SU-DHL-6 (cell line): ENCODE measurements at regions not wholly inside any gene's neighbourhood (a gene's known extent, or its start where the extent isn't known, plus 50 kb on each side); places are given as distances from the start of the nearest gene placed in this dataset.

Experiments
- H2AFZ ChIP-seq: fragments of 200-600 bp; sonication (generic); 2 replicates; pipeline ENCODE4 v1.6.1; 2014; ENCODE audit warnings: low read depth, mild to moderate bottlenecking, moderate library complexity, mixed read lengths, antibody characterized with exemption, low read length; ENCODE audit not compliant: severe bottlenecking
- H3F3A ChIP-seq: fragments of 200-600 bp; shearing (Covaris generic); 2 replicates; pipeline ENCODE4 v1.6.0; 2016; ENCODE audit warnings: antibody characterized with exemption, mild to moderate bottlenecking; ENCODE audit not compliant: insufficient read depth
- H3K27ac ChIP-seq: fragments of 200-600 bp; sonication (generic); 2 replicates; pipeline ENCODE4 v1.5.1; 2016; ENCODE audit warnings: low read depth, mild to moderate bottlenecking, low read length, moderate library complexity, mixed read lengths
- H3K27me3 ChIP-seq: fragments of 200-600 bp; sonication (generic), shearing (Covaris generic); 2 replicates; pipeline ENCODE4 v1.6.0; 2014; ENCODE audit warnings: mild to moderate bottlenecking, low read length
- H3K36me3 ChIP-seq: fragments of 200-600 bp; sonication (generic); 2 replicates; pipeline ENCODE4 v1.6.1; 2014; ENCODE audit warnings: mild to moderate bottlenecking, low read length, mixed read lengths
- H3K4me2 ChIP-seq: fragments of 300-600, 200-600 bp; shearing (Covaris generic), sonication (generic); 2 replicates; pipeline ENCODE4 v1.6.0; 2014; ENCODE audit warnings: low read length, low read depth, mild to moderate bottlenecking; ENCODE audit not compliant: poor library complexity, severe bottlenecking
- H3K4me3 ChIP-seq: fragments of 200-600 bp; sonication (generic); 2 replicates; pipeline ENCODE4 v1.5.1; 2014; ENCODE audit warnings: antibody characterized with exemption, low read length, mild to moderate bottlenecking, mixed read lengths; ENCODE audit not compliant: insufficient read depth, poor library complexity, severe bottlenecking
- H3K79me2 ChIP-seq: fragments of 200-600 bp; sonication (generic); 2 replicates; pipeline ENCODE4 v1.6.1; 2014; ENCODE audit warnings: mild to moderate bottlenecking, low read length, moderate library complexity; ENCODE audit not compliant: insufficient read depth
- H3K9ac ChIP-seq: fragments of 200-600 bp; sonication (generic); 2 replicates; pipeline ENCODE4 v1.7.0; 2014; ENCODE audit warnings: mild to moderate bottlenecking, low read length
- H3K9me2 ChIP-seq: fragments of 200-600 bp; sonication (generic); replicated peaks from 2 replicates; pipeline ENCODE4 v1.6.1; 2014; ENCODE audit warnings: low read length; ENCODE audit not compliant: insufficient read depth
- H3K9me3 ChIP-seq: fragments of 200-600 bp; sonication (generic); 2 replicates; pipeline ENCODE4 v1.6.1; 2014; ENCODE audit warnings: low read length, mixed read lengths; ENCODE audit not compliant: insufficient read depth
- H4K20me1 ChIP-seq: fragments of 200-600 bp; sonication (generic); 2 replicates; pipeline ENCODE4 v1.6.1; 2014; ENCODE audit warnings: low read depth, mild to moderate bottlenecking, antibody characterized with exemption, low read length, moderate library complexity, mixed read lengths
- CTCF ChIP-seq: fragments of 200-600 bp; sonication (generic); IDR thresholded peaks from one replicate; pipeline ENCODE4 v1.5.1; 2017; ENCODE audit warnings: antibody characterized with exemption, mild to moderate bottlenecking, low read length, moderate library complexity; ENCODE audit not compliant: insufficient read depth, poor library complexity, severe bottlenecking
- EZH2phosphoT487 ChIP-seq: fragments of 200-600 bp; sonication (generic), shearing (Covaris generic); conservative IDR thresholded peaks from 2 replicates; pipeline ENCODE4 v1.6.1; 2018; ENCODE audit warnings: mild to moderate bottlenecking, antibody characterized with exemption, low read length, moderate library complexity, mixed read lengths

DNA sequence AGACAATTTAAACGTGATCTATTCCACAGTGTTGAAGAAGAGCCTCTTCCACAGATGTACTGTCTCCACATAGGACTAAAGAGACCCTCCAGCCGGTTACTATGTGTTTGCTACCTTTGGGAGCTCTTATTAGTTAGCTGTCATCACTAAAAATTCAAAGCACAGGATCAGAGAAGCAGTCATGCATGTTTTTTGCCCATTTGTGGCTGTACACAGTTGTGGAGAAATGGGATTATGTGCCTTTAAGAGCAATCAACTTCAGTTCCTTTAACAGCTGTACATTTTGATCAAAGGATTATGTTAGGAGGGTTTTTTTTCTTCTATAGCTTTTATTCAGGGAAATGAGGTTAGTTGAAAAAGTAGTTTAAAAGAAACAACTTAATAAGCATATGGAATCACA, 149.0 kb upstream of the SPOCK3 start:
- no peak overlapping the region for H3K4me3 ChIP-seq
- H3F3A ChIP-seq = no peaks in the 10 kb centered on the region
- H2AFZ ChIP-seq = no peak overlapping the region
- no peak for TF ChIP-seq CTCF
- no peak for TF ChIP-seq EZH2phosphoT487
- no peaks in the 10 kb centered on the region for H3K9me2 ChIP-seq
- H3K36me3 ChIP-seq = no peaks in the 10 kb centered on the region
- H3K9me3 ChIP-seq = no peaks in the 10 kb centered on the region
- H3K4me2 ChIP-seq = no peak overlapping the region
- H3K27ac ChIP-seq = no peak overlapping the region
- H3K27me3 ChIP-seq = no peaks in the 10 kb centered on the region
- no peak overlapping the region for H3K9ac ChIP-seq
- no peaks in the 10 kb centered on the region for H4K20me1 ChIP-seq
- no peaks in the 10 kb centered on the region for H3K79me2 ChIP-seq

GRCh38 chr4:167397586-167397985, 163.3 kb upstream of the SPOCK3 start:
- Histone ChIP-seq H3F3A (no peaks in the 10 kb centered on the region), H3K9me3 (no peaks in the 10 kb centered on the region), H3K9ac (no peak overlapping the region), H3K9me2 (no peaks in the 10 kb centered on the region), H3K79me2 (no peaks in the 10 kb centered on the region), H3K4me2 (no peak overlapping the region), H2AFZ (no peak overlapping the region), H4K20me1 (no peaks in the 10 kb centered on the region), H3K27me3 (no peaks in the 10 kb centered on the region), H3K4me3 (no peak overlapping the region), H3K27ac (no peak overlapping the region), H3K36me3 (no peaks in the 10 kb centered on the region)
- TF ChIP-seq CTCF (no peak), EZH2phosphoT487 (no peak)

DNA sequence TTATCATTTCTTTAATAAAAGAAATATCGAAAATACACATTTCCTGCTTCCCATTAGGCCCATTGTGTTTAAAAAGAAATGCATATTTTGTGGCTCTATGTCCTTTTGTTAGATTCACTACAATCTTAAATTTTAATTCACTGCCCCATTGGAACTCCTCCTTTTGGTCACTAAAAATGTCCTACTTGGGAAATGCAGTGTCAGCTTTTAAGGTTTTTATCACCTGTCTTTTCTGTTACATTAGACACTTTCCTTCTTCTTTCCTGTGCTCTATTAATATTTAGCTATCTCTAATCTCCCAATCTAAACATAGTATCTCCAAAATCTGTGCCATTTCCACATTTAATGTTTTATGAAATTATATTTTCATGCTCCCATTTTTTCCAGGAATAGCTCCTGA, 164.9 kb upstream of the SPOCK3 start:
- Histone ChIP-seq H2AFZ (no peak overlapping the region), H3K27ac (no peak overlapping the region), H3K9ac (no peak overlapping the region), H3K9me2 (no peaks in the 10 kb centered on the region), H3F3A (no peaks in the 10 kb centered on the region), H3K9me3 (no peaks in the 10 kb centered on the region), H3K4me3 (no peak overlapping the region), H4K20me1 (no peaks in the 10 kb centered on the region), H3K36me3 (no peaks in the 10 kb centered on the region), H3K27me3 (no peaks in the 10 kb centered on the region), H3K4me2 (no peak overlapping the region), H3K79me2 (no peaks in the 10 kb centered on the region)
- no peak for TF ChIP-seq CTCF
- no peak for TF ChIP-seq EZH2phosphoT487

- H3K27me3 ChIP-seq = no peaks in the 10 kb centered on the region
- TF ChIP-seq EZH2phosphoT487 (no peak), CTCF (no peak)
- H3K9me3 ChIP-seq = no peaks in the 10 kb centered on the region
- H2AFZ ChIP-seq = no peak overlapping the region
- H3K27ac ChIP-seq = no peak overlapping the region
- H3K79me2 ChIP-seq = no peaks in the 10 kb centered on the region
- no peak overlapping the region for H3K9ac ChIP-seq
- no peaks in the 10 kb centered on the region for H3K36me3 ChIP-seq
- H3K4me2 ChIP-seq = no peak overlapping the region
- H3F3A ChIP-seq = no peaks in the 10 kb centered on the region
- H3K9me2 ChIP-seq = no peaks in the 10 kb centered on the region
- no peaks in the 10 kb centered on the region for H4K20me1 ChIP-seq
- no peak overlapping the region for H3K4me3 ChIP-seq
These were observed 171.9 kb upstream of the SPOCK3 start for GRCh38 chr4:167406181-167406580.
